ENCODE measurements at regions not wholly inside any gene's neighbourhood (a gene's known extent, or its start where the extent isn't known, plus 50 kb on each side); places are given as distances from the start of the nearest gene placed in this dataset.

DNA sequence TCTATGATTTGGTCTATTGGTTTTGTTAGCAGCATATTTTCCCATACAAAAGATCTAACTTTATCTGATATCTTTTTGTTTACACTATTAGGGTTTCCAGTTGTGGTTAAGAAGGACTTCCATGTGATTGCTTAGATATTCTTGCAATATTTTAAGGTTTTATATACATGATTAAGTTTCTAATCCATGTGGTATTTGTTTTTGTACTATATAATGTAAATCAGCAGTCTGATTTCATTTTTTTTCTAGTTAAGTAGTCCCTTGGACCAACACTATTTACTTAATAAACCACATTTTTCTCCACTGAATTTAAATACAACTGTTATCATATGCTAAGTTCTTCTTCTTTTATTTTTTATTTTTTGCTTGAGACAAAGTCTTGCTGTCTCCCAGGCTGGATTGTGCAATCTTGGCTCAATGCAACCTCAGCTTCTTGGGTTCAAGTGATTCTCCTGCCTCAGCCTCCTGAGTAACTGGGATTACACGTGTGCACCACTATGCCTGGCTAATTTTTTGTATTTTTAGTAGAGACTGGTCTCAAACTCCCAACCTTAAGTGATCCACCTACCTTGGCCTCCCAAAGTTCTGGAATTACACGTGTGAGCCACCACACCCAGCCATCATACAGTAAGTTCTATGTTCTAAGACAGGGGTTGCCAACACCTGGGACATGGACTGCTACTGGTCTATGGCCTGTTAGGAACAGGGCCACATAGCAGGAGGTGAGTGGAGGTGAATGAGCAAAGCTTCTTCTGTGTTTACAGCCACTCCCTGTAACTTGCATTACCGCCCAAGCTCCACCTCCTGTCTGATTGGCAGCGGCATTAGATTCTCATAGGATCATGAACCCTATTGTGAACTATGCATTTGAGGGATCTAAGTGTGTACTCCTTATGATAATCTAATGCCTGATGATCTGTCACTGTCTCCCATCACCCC, 58.5 kb upstream of the RAB27B start:
- DNase-seq: no peak

GRCh38 chr18:54772056-54772455, 56.2 kb upstream of the RAB27B start:
- DNase-seq: no peak

DNA sequence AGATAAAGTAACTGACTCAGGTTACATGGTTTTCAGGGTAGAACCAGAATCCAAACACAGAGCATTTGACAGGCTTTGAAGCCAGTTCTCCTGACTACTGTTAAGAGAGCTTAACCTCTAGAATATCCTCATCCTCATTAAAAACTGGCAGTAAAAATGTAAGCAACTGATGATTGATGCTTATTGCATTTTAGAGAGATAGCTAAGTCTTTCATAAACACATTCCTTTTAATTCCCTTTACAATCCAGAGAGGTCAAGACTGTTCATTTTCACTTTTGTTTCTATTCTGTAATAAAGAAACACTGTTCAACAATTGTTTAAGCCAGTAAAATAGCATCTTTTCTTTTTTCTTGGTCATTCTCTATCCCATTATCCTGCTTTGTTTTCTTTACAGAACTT, 53.9 kb upstream of the RAB27B start:
- no peak for DNase-seq

DNA sequence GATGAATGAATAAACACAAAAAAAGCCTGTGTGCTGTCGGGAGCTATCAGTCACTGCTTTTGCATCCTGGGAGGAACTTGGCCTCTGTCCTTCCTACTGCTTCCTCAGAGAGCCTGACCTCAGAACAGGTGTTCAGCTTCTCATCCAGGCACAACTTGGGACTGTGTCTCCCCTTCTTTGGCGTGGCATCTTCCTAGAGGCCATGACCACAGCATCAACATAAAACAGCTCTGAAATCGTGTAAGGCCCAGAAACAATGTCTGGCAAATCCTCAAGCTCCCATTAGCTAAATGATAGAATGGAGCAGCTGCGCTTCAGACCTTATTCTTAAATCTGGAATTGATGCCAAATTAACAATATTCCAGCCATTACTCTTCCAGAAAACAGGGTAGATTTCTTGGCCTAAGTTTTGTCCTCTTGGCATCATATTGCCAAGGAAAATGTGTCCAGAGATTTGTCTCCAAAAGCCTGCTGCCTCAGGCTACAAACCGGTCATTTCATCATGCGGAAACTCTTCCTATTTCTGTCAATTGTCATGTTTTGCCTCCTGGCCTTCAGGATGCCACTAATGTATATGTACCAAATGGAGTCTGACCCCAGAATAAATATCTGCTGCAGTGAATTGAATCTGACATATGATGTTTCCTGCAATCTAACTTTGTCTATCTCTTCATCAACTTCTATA, 53.2 kb upstream of the RAB27B start:
- no peak for DNase-seq

GRCh38 chr18:54775686-54776085, 52.6 kb upstream of the RAB27B start:
- DNase-seq: no peak

GRCh38 chr18:54776282-54776977, 51.8 kb upstream of the RAB27B start:
- DNase-seq: no peak

DNA sequence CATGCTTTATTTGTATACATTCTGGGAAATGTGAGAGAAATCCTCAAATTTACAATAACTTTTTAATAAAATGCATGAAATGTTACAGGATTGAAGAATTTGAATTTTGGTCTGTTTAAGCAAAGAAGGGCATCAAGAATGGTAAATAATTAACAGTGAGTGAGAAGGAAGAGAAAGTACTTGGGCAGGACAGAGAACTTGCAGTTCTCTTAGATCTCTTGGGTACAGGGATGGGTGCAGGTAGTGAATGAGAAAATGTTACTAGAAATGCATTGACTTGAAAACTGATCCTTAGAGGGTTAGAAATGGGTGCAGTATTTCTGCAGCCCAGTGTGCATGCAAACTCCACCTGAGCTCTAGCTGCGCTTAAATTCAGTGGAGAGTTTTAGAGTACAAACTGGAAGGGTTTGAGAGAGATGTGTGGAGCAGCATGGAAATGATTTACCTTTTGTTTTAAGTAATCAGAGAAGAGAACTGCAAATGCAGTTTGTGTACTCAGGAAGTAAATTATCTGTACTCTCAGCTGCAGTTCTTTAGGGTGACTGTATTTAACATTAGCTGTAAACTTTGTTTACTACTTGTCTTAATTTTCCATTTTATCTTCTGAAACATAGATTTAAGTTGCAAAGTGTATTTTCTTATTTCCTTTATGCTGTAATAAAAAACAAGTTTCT, 51.0 kb upstream of the RAB27B start:
- peak; percentile 15 for DNase-seq

DNA sequence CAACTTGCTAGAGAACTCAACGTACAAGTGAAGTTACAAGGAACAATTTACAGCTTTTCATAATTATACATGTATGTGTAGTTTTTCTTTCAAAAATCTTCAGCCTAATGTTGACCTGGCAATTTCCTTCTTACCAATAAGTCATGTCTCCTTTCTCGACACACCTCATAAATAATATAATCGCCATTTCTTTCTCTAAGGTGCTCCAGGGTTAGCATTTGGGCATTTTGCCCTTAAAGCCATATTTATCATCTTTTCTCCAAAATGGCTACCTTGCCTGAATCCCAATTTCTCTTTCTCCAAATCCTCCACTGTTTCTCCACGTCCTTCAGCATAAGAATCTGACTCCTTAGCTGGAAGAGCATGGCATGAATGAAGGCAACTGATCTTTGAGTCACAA, 50.3 kb upstream of the RAB27B start:
- no peak for DNase-seq

Data from right kidney (tissue), 1 donor.